HG02884 (cell line): ENCODE measurements at regions not wholly inside any gene's neighbourhood (a gene's known extent, or its start where the extent isn't known, plus 50 kb on each side); places are given as distances from the start of the nearest gene placed in this dataset.
"Not testable (repeated sequence)": the region's sequence is repeated elsewhere in the genome, so short reads cannot be mapped to it uniquely, and the experiment has no call there.

Experiments used
- ATAC-seq: cut with Tn5 transposase; IDR thresholded peaks from one replicate; pipeline ENCODE4 v1.9.1; 2021; ENCODE audit warnings: mild to moderate bottlenecking, moderate library complexity; ENCODE audit not compliant: unreplicated experiment

DNA sequence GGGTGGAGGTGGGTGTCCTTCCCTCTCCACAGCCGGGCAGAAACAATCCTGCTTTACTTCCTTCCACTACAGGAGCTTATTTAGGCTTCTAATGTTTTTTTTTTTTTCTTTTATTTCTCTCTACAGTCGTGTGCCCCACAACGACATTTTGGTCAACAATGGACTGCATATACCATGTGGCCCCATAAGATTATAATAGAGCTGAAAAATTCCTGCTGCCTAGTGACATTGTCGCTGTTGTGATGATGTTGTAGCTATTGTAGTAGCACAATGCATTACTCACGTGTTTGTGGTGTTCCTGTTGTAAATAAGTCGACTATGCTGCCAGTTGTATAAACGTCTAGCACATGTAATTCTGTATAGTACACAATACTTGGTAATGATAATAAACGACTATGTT, 153.7 kb downstream of the IL20RB start:
- no peak for ATAC-seq

DNA sequence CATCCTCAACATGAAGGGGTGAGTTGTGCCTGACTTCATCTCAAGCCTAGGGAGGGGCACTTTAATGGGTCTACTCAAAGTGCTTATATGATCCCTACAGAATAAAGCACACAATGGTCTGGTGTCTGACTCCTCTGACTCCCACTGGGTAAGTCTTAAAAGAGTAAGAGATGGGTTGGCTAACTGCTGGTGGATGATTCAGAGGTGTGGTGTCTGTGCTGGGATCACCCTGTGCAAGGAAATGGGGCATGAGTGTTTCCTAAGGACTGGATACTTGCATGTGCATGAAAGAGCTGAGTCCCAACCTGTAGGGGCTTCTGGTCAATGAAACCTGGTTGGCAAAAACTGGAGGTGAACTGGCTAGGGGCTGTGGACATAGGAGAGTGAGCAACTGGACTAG, 158.8 kb downstream of the IL20RB start:
- ATAC-seq = no peak

DNA sequence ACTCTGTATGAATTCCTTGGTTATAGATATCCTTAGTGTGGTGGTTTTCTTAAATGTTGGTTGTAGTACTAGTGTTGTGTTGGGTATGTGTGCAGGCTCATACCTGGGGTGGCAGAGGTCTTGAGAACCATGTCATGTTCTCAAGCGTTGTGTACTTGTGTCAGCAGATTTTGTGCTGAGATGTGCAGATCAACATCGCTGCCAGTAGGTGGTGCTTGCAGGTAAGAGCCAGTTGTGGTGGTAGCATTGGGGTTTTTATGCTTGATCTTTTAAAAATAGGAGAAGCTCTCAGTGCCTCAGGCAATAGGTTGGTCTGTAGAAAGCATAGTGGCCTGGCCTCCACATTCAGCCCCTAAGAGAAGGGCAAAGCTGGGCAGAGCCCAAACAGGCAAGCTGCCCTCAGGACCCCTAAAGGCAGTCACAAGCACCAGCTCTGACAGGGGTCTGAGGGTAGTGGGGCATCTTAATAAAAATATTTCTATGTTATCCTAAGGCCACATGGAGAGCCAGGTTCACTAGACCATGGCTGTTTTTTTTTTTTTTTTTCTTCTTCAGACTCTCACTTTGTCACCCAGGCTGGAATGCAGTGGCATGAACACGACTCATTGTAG, 164.0 kb downstream of the IL20RB start:
- peak; percentile 66 for ATAC-seq

DNA sequence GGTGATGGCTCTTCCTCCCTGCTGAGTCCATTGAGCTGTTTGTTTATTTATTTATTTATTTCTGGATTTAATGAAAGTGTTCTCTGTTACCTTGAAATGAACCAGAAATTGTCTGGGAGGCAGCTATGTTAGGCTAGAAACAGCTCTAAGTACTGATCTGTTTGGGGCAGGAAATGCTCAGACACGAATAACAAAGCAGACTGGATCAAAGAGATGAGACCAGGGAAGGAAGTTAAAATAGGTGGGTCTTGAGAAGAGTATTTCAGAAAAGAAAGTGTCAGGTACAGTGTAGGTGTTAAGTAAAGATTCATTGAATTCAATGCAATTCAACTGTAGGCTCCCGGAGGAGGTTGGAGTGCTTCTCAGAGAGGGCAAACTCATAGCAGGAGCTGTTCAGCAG, 173.3 kb downstream of the IL20RB start:
- no peak for ATAC-seq

DNA sequence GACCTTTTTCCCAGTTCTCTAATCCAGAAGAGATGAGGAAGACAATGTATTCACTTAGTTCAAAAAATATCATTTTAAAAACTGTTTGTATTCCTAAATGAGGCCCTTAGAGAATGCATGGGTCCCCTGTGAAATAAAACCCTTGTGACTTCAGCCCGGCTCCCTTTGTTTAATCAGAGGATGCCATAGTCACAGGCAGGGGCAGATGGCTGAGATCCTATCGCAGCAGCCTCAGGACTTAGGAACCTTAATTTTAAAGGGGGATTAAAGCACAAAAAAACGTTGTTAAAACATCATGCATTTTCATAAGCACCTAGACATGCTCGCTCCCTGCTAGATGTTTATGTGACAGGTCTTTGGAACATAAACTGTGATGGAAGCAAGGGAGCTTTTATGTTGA, 176.6 kb downstream of the IL20RB start:
- no peak for ATAC-seq

DNA sequence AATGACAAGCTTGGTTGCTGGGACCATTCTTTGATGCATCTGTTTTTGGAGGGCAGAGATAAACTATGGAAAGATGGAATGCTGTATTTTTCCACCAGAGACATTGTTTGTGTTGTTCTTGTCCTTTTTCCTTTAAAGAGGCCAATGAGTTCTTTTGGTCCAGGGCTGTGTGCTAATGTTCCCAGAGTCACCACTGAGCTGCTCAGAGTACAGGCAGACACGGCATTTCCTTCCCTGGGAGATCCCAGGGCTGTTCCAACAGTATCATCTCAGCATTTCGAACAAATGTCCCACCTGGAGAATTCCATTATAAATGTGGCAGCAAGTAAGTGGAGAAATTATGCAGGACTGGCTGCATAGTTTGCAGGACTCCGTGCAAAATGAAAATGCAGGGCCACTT, 190.6 kb downstream of the IL20RB start:
- no peak for ATAC-seq

DNA sequence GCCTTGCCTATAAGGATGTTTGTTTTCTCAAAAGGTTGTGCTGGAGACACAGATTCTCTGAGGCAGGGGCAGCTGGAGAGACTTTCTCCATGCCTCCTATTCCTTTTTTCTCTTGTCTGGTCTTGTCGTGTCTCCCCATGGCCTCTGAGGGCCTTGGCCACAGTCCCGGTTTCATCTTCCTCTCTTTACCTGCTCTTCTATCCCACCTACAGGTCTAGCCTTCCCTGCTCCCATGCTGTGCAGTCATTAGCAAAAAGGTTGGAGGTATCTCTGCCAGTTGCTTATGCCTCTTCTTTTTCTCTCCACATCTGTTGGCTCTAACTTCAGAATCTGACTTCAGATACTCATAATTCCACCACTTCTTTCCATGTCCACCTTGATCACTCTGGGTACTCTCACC, 191.1 kb downstream of the IL20RB start:
- ATAC-seq = no peak

DNA sequence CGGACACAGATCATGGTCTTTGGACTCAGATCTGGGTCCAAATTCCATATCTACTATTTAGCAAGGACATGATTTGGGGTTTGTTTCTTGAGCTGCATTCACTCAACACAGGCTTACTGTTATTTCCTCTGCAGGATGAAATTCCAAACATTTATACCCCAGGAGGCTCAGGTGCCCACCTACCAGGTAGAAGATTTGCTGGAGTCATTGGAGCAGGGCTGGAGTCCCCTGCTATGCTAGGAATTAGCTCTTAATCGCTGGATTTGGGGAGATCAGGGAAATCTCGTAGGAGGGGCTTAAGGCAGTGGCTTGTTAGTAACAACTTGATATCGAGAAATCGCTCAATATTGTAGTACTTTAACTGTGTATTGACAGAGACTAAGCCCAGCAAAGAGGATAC, 193.0 kb downstream of the IL20RB start:
- no peak for ATAC-seq

DNA sequence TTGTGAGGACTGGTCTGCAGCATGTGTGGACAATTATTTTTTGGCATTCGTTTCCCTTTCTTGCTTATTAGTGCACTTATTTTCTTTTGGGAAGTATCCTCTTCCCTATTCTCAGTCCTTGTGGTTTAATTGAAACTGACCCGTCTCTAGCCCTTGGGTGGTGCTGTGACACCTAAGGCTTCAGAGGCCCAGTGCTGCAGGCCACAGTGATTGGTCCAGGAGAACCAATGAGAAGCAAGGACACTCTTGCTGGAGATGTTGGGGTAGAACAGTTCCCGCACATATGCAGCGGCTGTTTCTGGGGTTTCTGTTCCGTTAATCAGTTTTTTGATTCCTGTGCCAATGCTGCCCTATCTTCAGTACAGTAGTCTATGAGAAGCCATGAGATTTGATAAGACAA, 195.3 kb downstream of the IL20RB start:
- ATAC-seq = not testable (repeated sequence)

DNA sequence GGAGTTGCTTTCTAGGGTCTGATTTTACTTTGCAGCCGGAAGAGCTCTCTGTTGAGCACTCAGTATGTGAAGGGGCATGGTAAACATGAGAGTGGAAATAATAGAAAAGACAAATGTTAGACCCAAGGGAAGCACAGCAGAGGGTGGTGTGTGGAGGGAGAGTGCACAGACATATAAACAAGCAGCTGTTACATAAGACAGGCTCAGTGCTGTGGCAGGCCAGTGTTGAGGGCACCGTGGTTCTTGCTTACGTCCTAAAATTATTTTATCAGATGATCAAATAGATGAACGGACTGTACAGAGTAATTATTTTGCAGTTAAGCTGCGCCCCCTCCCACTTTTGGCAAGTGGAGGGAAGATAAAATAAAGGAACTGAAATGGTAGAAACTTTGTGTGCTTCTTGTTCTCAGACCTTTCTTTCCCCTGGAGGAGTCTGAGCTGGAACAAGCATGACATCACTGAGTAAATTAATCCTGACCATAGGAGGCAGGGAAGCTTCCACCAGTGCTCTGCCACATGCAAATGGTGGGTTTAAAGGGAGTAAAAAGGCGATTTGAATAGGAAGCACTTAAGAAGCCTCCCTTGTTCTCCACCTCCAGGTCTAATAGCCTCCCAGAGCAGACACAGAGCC, 205.6 kb downstream of the IL20RB start:
- ATAC-seq = no peak

DNA sequence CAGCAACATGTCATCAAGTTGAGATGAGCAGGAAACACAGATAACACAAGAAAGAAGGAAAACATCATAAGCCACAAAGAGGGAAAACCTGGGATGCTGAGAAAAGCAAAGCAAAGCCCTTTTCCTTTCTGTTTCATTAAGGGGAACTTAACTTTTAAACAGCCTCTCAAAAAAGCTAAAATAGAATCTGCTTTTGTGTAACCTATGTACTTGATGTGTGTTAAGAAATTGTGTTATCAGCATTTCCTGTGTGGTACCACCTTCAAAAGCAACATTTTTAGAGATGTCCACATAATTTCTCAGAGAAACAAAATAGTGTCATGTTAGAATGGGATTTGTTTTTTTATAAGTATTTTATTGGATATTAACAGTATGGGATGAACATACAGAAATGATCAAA, 206.2 kb downstream of the IL20RB start:
- ATAC-seq = no peak

DNA sequence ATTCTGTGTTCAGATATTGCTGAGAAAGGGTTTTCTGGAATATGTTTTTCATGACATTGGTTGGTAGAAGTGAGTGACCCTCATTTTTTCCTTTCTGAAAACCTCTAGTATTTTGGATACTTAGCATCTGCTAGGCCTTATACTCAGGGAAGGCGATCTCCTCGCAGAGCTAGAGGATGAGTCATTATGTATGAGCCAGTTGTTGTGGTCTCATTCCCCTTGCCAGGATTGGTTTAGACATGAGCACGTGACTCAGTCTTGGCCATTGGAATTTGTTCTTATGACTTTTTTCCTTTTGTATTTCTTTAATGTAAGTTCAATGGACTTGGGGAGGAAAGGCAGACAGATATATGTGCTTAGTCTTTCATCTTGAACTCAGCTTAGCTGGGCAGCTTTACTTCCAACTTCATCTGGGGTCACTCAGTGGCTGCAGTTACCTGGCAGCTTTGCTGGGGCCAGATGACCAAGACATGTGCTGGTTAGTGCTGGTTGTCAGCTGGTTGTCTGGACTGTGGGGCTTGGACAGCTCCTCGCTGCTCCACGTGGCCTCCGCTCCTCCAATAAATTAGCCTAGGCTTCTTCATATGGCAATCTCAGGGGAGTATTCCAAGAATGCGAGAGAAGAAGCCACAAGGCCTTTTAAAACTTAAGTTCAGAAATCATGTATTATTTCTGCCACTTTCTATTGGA, 207.5 kb downstream of the IL20RB start:
- ATAC-seq = no peak

DNA sequence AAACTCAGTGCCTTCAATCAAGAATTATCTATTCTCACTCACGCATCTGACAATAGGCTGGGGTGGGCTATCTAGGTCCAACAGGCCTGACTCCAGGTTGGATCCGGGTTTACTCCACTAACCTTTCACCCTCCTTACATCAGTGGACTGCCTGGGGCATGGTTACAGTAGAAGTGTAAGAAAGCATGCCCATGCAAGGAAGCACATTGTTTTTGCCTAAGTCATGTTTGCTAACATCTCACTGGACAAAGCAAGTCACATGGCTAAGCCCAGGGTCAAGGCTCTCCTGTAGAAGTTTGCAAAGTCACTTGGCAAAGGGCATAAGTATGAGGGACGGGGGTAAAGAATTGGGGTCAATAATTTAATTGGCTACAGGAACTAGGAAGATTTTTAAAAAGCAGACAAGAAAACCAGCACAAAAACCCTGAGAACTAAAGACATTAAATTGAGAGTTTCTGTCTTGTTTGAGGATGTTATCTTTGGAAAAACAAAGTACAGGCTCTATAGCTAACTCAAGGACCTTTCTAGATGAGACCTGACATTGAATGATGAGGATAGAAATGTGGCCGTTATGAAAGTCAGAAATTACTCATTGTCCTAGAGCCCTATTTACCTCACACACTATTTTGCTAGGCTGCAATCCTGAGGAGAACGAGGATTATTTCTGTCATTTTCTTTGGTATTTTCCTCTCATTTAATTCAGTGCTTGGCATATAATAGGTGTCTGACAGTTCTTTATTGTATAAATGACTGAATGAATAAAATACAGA, 214.2 kb downstream of the IL20RB start:
- ATAC-seq = no peak

DNA sequence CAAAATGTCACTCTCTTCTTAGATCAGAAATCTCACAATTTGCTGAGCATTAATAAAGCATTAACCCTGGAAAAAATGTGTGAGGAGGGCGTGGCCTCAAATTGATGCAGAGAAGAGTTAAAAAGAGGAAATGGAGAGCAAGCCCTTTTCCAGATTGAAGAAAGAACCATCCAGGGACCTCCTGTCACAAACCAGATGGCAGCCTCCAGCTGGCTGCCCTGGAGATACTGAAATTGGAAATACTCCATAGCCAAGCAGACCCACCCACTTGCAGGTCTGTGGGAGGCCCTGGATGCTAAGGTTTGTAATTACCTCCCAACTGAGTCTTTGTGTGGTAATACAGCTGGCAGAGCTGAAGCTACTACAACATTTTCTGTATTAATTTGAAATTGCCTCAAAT, 214.9 kb downstream of the IL20RB start:
- no peak for ATAC-seq

DNA sequence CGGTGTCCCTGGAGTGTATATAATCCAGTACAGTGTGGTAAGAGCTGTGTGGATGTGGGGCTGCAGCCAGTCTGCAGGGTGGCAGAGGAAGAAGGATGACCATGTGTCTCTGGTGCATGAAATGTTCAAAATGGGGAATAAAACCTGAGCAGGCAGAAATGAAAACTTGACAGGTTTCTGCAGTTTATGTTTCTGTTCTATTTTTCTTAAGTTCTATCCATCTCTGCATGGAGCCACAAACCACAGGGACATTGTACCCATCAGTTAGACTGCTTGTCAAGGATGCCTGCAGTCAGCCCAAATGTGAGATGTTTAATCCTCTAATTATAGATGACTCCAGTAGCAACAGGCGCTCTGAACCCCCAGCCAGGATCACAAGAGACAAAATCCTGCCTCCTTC, 216.7 kb downstream of the IL20RB start:
- ATAC-seq = no peak

DNA sequence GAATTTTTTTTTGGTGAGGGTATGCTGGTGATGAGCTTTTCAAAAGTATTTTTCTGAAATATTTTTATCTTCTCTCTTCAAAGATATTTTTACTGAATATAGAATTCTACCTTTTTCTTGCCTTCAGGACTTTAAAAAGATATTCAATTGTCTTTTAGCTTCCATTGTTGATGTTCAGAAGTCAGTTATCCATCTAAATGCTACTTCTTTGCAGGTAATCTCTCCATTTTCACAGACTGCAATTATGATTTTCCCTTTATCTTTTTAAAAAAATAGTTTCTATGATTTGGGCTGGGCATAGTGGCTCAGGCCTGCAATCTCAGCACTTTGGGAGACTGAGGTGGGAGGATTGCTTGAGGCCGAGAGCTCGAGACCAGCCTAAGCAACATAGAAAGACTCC, 222.4 kb downstream of the IL20RB start:
- ATAC-seq = no peak

DNA sequence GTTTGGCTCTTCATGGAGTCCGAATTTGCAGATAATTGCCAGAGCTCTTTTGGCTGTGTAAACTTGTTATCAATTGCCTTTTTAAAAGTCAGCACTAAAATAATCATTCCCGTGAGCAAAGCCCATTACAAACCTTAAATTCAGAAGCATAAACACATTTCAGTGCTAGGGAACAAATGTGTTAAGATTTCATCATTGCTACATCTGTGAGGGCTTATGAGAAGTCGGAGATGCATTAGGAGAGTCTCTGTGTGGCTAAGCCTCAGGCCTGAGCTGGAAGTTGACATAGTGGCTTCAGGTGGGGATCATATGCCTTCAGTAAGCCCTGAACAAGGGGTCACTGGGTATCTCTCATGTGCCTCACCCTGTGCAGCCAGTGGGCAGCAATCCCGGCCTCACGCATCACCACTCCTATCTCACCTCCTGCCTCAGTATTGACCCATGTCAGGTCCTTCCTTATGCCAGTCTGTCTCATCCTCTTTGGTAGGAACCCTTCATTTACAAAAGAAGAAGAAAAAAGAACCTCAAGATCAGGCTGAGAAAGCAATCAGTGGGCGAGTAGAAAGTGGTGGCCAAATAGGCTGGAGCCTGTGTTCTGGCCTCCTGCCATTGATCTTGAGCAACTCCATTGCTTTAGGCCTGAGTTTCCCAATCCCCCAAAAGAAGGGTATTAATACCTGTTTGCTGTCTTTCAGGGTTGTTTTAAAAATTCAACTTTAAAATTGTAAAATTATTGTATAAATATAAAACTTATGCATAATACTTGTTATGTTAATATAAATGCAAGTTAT, 233.5 kb downstream of the IL20RB start:
- no peak for ATAC-seq

DNA sequence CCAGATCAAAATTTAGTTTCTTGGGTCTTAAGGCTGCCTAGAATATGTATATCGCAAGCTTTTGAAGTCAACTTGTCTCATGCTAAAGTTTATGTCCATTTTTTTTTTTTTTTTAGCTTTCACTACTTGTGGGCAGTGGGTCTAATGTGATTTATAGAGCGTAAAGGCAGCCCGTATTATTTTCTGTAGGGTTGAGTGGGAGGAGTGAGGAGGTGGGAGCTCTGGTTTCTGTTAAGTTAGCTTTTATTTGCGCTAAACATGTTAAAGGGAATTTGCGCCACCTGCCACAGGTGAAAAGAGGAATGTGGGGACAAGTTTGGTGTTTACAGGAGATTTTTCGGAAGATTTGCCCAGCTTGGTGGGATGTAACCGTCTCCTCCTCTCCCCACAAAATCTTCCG, 234.2 kb downstream of the IL20RB start:
- ATAC-seq = no peak

DNA sequence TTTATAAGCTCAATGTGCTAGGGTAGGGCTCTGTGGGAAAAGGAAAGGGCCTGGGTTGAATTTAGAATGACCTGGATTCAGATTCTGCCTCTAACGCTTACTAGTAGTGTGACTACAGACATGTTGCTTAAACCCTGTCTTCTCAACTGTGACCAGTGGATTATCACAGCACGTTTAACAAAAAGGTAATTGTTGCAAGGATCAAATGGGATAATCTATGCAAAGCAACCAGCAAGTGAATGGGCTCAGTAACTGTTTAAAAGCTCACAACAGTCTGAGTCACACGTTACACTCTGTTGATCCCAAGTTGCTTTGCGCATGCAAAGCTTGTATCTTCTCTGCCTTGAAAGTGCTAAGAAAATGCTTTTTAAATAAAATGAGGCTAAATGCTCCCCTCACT, 236.5 kb downstream of the IL20RB start:
- no peak for ATAC-seq

DNA sequence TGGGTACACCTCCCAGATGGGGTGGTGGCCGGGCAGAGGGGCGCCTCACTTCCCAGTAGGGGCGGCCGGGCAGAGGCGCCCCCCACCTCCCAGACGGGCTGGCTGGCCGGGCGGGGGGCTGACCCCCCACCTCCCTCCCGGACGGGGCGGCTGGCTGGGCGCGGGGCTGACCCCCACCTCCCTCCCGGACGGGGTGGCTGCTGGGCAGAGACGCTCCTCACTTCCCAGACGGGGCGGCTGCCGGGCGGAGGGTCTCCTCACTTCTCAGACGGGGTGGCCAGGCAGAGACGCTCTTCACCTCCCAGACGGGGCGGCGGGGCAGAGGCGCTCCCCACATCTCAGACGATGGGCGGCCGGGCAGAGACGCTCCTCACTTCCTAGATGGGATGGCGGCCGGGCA, 240.6 kb downstream of the IL20RB start:
- not testable (repeated sequence) for ATAC-seq

DNA sequence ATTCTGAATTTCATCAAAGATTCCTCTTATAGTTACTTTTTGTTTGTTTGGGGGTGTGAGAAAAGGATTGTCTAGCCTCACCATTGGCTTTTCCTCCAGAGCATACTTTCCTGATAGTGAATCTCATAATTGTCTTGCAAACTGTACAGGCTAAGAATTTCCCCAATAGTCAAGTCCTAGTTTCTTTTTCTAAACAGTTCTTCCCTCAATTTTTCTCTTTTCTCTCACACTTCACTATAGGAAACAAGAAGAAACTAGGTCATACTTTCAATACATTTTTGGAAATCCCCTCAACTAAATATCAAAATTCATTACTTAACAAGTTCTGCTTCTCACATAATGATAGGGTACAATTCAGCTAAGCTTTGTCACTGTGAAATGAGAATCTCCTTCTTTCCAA, 241.9 kb downstream of the IL20RB start:
- no peak for ATAC-seq
